RWPE2 (cell line): ENCODE measurements at regions not wholly inside any gene's neighbourhood (a gene's known extent, or its start where the extent isn't known, plus 50 kb on each side); places are given as distances from the start of the nearest gene placed in this dataset.

Experiments used
- ATAC-seq: fragments of 200-7000 bp; cut with Tn5 transposase; 3 replicates; pipeline ENCODE4 v1.9.1; 2021; ENCODE audit warnings: low read depth
- DNase-seq: peaks from one replicate; pipeline ENCODE4 v3.0.0-alpha.2; 2020; ENCODE audit warnings: low spot score
- H3K27ac ChIP-seq: fragments of 450-650 bp; 2 replicates; pipeline ENCODE4 v1.5.1; 2017; ENCODE audit warnings: mild to moderate bottlenecking; ENCODE audit not compliant: poor library complexity, severe bottlenecking
- H3K27me3 ChIP-seq: fragments of 250-450 bp; sonication (Bioruptor Pico); 2 replicates; pipeline ENCODE4 v1.5.1; 2021; ENCODE audit warnings: mild to moderate bottlenecking, moderate library complexity; ENCODE audit not compliant: insufficient read depth, poor library complexity, severe bottlenecking
- H3K36me3 ChIP-seq: fragments of 250-450 bp; sonication (Bioruptor Pico); 2 replicates; pipeline ENCODE4 v1.5.1; 2020; ENCODE audit warnings: low read depth, mild to moderate bottlenecking, moderate library complexity
- H3K4me1 ChIP-seq: fragments of 250-450 bp; sonication (Bioruptor Pico); 2 replicates; pipeline ENCODE4 v1.5.1; 2021; ENCODE audit warnings: mild to moderate bottlenecking, moderate library complexity; ENCODE audit not compliant: insufficient read depth, poor library complexity, severe bottlenecking
- H3K4me3 ChIP-seq: fragments of 250-450 bp; sonication (Bioruptor Pico); 2 replicates; pipeline ENCODE4 v1.5.1; 2021; ENCODE audit warnings: mild to moderate bottlenecking, moderate library complexity; ENCODE audit not compliant: severe bottlenecking
- H3K9me3 ChIP-seq: fragments of 250-450 bp; sonication (Bioruptor Pico); 2 replicates; pipeline ENCODE4 v1.5.1; 2021; ENCODE audit warnings: mild to moderate bottlenecking, moderate library complexity; ENCODE audit not compliant: severe bottlenecking
- CTCF ChIP-seq: fragments of 450-650 bp; IDR thresholded peaks from one replicate; pipeline ENCODE4 v1.5.1; 2017; ENCODE audit warnings: mild to moderate bottlenecking, moderate library complexity; ENCODE audit not compliant: poor library complexity, severe bottlenecking

- no peak for TF ChIP-seq CTCF
- no peak for DNase-seq
- no peak for ATAC-seq
- Histone ChIP-seq H3K27ac (no peak overlapping the region), H3K4me3 (no peak overlapping the region), H3K9me3 (no peaks in the 10 kb centered on the region), H3K4me1 (no peaks in the 10 kb centered on the region), H3K36me3 (no peaks in the 10 kb centered on the region), H3K27me3 (peaks cover 4% of the 10 kb centered on the region)
Measured at GRCh38 chr12:98343002-98343567, 172.3 kb upstream of the TMPO start.

- no peaks in the 10 kb centered on the region for H3K36me3 ChIP-seq
- H3K9me3 ChIP-seq, result no peaks in the 10 kb centered on the region
- H3K27ac ChIP-seq, result no peak overlapping the region
- H3K27me3 ChIP-seq, result no peaks in the 10 kb centered on the region
- ATAC-seq (no peak), DNase-seq (no peak)
- H3K4me3 ChIP-seq, result no peak overlapping the region
- no peaks in the 10 kb centered on the region for H3K4me1 ChIP-seq
- no peak for TF ChIP-seq CTCF
Measured at GRCh38 chr12:98344046-98344930, 171.1 kb upstream of the TMPO start.

DNA sequence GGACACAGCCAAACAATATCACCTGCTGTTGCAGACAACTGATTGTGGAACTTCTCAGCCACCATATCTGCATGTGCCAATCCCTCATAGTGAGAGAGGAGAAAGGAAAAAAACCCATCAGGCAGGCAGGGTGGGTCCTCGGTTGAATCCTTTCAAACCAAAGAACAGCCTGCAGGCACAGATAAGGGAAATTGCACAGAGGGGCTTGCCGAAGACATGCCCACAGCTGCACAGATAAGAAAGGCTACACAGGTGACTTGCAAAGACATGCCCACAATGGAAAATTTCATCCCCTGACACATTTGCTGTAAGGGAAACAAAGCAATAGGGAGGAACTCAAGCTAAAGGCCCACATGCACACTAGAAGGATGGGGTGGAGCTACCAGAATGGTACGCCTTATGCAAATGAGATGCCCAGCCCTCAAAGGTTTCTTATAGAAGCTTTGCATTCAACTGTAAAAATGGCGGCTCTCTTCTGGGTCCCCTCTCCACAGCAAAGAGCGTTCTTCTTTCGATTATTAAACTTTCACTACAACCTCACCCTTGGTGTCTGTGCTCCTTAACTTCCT is 170.0 kb upstream of the TMPO start:
- no peaks in the 10 kb centered on the region for H3K9me3 ChIP-seq
- ATAC-seq (no peak), DNase-seq (no peak)
- no peaks in the 10 kb centered on the region for H3K4me1 ChIP-seq
- no peaks in the 10 kb centered on the region for H3K27me3 ChIP-seq
- no peak overlapping the region for H3K27ac ChIP-seq
- H3K36me3 ChIP-seq, result no peaks in the 10 kb centered on the region
- H3K4me3 ChIP-seq, result no peak overlapping the region
- TF ChIP-seq CTCF, result no peak

DNA sequence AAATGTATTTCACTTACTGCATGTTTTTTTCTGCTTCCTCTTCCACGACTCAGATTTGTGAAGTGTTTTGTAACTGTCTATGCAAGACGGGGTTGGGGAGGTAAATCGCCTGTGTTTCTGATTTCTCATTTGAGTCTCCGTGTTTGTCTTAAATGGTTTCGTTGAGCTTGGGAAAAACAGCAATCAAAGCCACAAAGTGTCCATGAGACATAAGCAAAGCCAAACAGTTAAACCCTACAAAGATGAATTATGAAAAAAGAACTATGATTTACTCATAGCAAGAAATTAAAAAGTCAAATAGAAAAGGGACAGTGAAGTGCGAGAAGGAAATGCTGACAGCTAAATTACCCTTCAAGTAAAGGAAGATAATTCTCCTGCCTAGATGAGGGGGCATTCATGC is 164.3 kb upstream of the TMPO start:
- Histone ChIP-seq H3K27me3 (no peaks in the 10 kb centered on the region), H3K4me1 (peaks cover 21% of the 10 kb centered on the region), H3K36me3 (no peaks in the 10 kb centered on the region), H3K4me3 (no peak overlapping the region), H3K27ac (no peak overlapping the region), H3K9me3 (no peaks in the 10 kb centered on the region)
- no peak for ATAC-seq
- DNase-seq, result no peak
- no peak for TF ChIP-seq CTCF
